SK-N-SH (cell line): ENCODE measurements at regions not wholly inside any gene's neighbourhood (a gene's known extent, or its start where the extent isn't known, plus 50 kb on each side); places are given as distances from the start of the nearest gene placed in this dataset.

Experiments
- CTCF ChIA-PET: fragments of 300-600, 350-600 bp; formaldehyde crosslinking; extraction: SDS; loops from one replicate; lab custom pipeline; 2021; lab: Yijun Ruan, JAX
- POLR2A ChIA-PET: fragments of 350-600 bp; sonication (Branson Sonifier 250); formaldehyde crosslinking; extraction: SDS; loops from one replicate; lab custom pipeline; 2020; ENCODE audit warnings: antibody characterized with exemption, inconsistent platforms; lab: Yijun Ruan, JAX
- DNase-seq: peaks from one replicate; pipeline ENCODE4 v3.0.0; 2012
- H2AFZ ChIP-seq: fragments of 200-600 bp; sonication (generic); 2 replicates; pipeline ENCODE4 v1.8.1; 2016; ENCODE audit warnings: antibody characterized with exemption, mild to moderate bottlenecking, low read depth
- H3F3A ChIP-seq: fragments of 200-600 bp; sonication (generic); replicated peaks from 2 replicates; pipeline ENCODE3; 2016; ENCODE audit warnings: antibody characterized with exemption, mild to moderate bottlenecking; ENCODE audit not compliant: insufficient read depth
- H3K27ac ChIP-seq, 2 experiments: fragments of 200-500 bp in 1 of 2; fragments of 200-600 bp in 1 of 2; sonication (Bioruptor generic) in 1 of 2; sonication (generic), shearing (Covaris generic) in 1 of 2; 2 replicates each; pipeline versions ENCODE4 v1.5.1 to v1.6.1; 2014 to 2016; ENCODE audit warnings: low read depth in 2 of 2, inconsistent platforms in 1 of 2, low read length in 1 of 2, mild to moderate bottlenecking in 1 of 2, mixed read lengths in 1 of 2
- H3K27me3 ChIP-seq: fragments of 200-600 bp; sonication (generic), shearing (Covaris generic); 2 replicates; pipeline ENCODE4 v1.6.1; 2016; ENCODE audit warnings: mixed run types; ENCODE audit not compliant: insufficient read depth
- H3K36me3 ChIP-seq, 2 experiments: fragments of 200-500 bp in 1 of 2; fragments of 200-600 bp in 1 of 2; sonication (Bioruptor generic) in 1 of 2; sonication (generic) in 1 of 2; replicated peaks in 1 of 2; 2 replicates each; pipeline versions ENCODE3 to v1.5.1; 2014 to 2016; ENCODE audit warnings: low read length in 1 of 2, mild to moderate bottlenecking in 1 of 2; ENCODE audit not compliant: insufficient read depth in 2 of 2, control insufficient read depth in 1 of 2
- H3K4me1 ChIP-seq, 2 experiments: fragments of 200-500 bp in 1 of 2; fragments of 200-600 bp in 1 of 2; sonication (Bioruptor generic) in 1 of 2; sonication (generic), shearing (Covaris generic) in 1 of 2; 2 replicates each; pipeline versions ENCODE4 v1.5.1 to v1.6.1; 2014 to 2016; ENCODE audit warnings: low read depth in 1 of 2, low read length in 1 of 2, mixed run types in 1 of 2; ENCODE audit not compliant: insufficient read depth in 2 of 2, control insufficient read depth in 1 of 2
- H3K4me2 ChIP-seq: fragments of 200-600 bp; sonication (generic), shearing (Covaris generic); 2 replicates; pipeline ENCODE4 v1.6.1; 2017; ENCODE audit warnings: mixed run types
- H3K4me3 ChIP-seq, 2 experiments: fragments of 200-500 bp in 1 of 2; fragments of 200-600 bp in 1 of 2; sonication (Bioruptor generic) in 1 of 2; sonication (generic), shearing (Covaris generic) in 1 of 2; 2 replicates each; pipeline versions ENCODE4 v1.5.1 to v1.8.1; 2014 to 2016; ENCODE audit warnings: low read depth in 2 of 2, inconsistent platforms in 1 of 2, low read length in 1 of 2, mild to moderate bottlenecking in 1 of 2, mixed read lengths in 1 of 2, moderate library complexity in 1 of 2
- H3K79me2 ChIP-seq: fragments of 200-600 bp; sonication (generic); 2 replicates; pipeline ENCODE4 v1.8.1; 2017; ENCODE audit warnings: mild to moderate bottlenecking; ENCODE audit not compliant: insufficient read depth
- H3K9ac ChIP-seq: fragments of 200-600 bp; sonication (generic); 2 replicates; pipeline ENCODE4 v1.6.1; 2017; ENCODE audit warnings: mixed run types
- H3K9me2 ChIP-seq: fragments of 200-600 bp; sonication (generic); 2 replicates; pipeline ENCODE4 v1.6.1; 2017; ENCODE audit warnings: mixed run types
- H3K9me3 ChIP-seq: fragments of 200-600 bp; sonication (generic); 2 replicates; pipeline ENCODE4 v1.6.1; 2017; ENCODE audit warnings: mixed run types, mild to moderate bottlenecking, moderate library complexity
- H4K20me1 ChIP-seq: fragments of 200-600 bp; sonication (generic); 2 replicates; pipeline ENCODE4 v1.6.1; 2017; ENCODE audit warnings: mild to moderate bottlenecking, mixed run types; ENCODE audit not compliant: insufficient read depth
- CTCF ChIP-seq: fragments of 200-600 bp; sonication (generic); IDR thresholded peaks from 2 replicates; pipeline ENCODE4 v1.6.1; 2017; ENCODE audit warnings: antibody characterized with exemption, mild to moderate bottlenecking, moderate library complexity
- ELF1 ChIP-seq: IDR thresholded peaks from 2 replicates; pipeline ENCODE4 v1.4.0; 2012
- EP300 ChIP-seq, 2 experiments: IDR thresholded peaks; 2 replicates each; pipeline versions ENCODE4 v1.4.0 to v1.6.1; 2012; ENCODE audit warnings: borderline replicate concordance in 1 of 2, low read depth in 1 of 2, low read length in 1 of 2
- EZH2phosphoT487 ChIP-seq: fragments of 200-600 bp; sonication (generic); IDR thresholded peaks from 2 replicates; pipeline ENCODE4 v1.6.1; 2017; ENCODE audit warnings: low read depth, mixed run types, mild to moderate bottlenecking, antibody characterized with exemption, moderate library complexity, borderline replicate concordance
- JUND ChIP-seq: IDR thresholded peaks from 2 replicates; pipeline ENCODE4 v1.4.0; 2012
- MXI1 ChIP-seq: IDR thresholded peaks from 2 replicates; pipeline ENCODE4 v1.6.1; 2012; ENCODE audit warnings: mild to moderate bottlenecking, low read depth, low read length, improper control_type of control experiment
- RAD21 ChIP-seq: IDR thresholded peaks from 2 replicates; pipeline ENCODE4 v1.6.1; 2012; ENCODE audit warnings: mild to moderate bottlenecking, low read length
- RCOR1 ChIP-seq: fragments of 150-350 bp; IDR thresholded peaks from 2 replicates; pipeline ENCODE4 v1.6.1; 2017; ENCODE audit warnings: antibody characterized with exemption, low read length
- RFX5 ChIP-seq: IDR thresholded peaks from 2 replicates; pipeline ENCODE4 v1.6.1; 2012; ENCODE audit warnings: mild to moderate bottlenecking, improper control_type of control experiment, low read length
- SMC3 ChIP-seq: IDR thresholded peaks from 2 replicates; pipeline ENCODE4 v1.6.1; 2012; ENCODE audit warnings: low read depth, low read length, improper control_type of control experiment
- TCF12 ChIP-seq: IDR thresholded peaks from 2 replicates; pipeline ENCODE4 v1.4.0; 2012
- USF1 ChIP-seq: IDR thresholded peaks from 2 replicates; pipeline ENCODE4 v1.4.0; 2012; ENCODE audit warnings: low read depth, borderline replicate concordance
- YY1 ChIP-seq: IDR thresholded peaks from 2 replicates; pipeline ENCODE4 v1.4.0; 2012; ENCODE audit warnings: low read depth, mild to moderate bottlenecking
- WGBS: methylation state at CpG from one replicate; pipeline ENCODE4 v1.1.6; 2017; ENCODE audit warnings: low lambda C conversion rate; 5-methylcytosine and 5-hydroxymethylcytosine counted together
- TF ChIP-seq, protein P1 (sequence below): IDR thresholded peaks from 2 replicates; pipeline ENCODE4 v1.4.0; 2012; ENCODE audit warnings: low read depth
- TF ChIP-seq, protein P2 (sequence below): IDR thresholded peaks from 2 replicates; pipeline ENCODE4 v1.6.1; 2012; ENCODE audit warnings: mild to moderate bottlenecking, low read depth, low read length, moderate library complexity

GRCh38 chr1:104878203-104878909 lies 1128.7 kb downstream of the AMY1C start:
- no peak overlapping the region for H3K4me2 ChIP-seq
- H3F3A ChIP-seq, result no peaks in the 10 kb centered on the region
- H3K36me3 ChIP-seq, result no peaks in the 10 kb centered on the region
- no peak overlapping the region for H3K4me3 ChIP-seq
- no peak overlapping the region for H2AFZ ChIP-seq
- H3K9ac ChIP-seq, result no peak overlapping the region
- ChIA-PET POLR2A (no interaction called here), CTCF (no interaction called here)
- H3K9me3 ChIP-seq, result no peaks in the 10 kb centered on the region
- no peaks in the 10 kb centered on the region for H3K4me1 ChIP-seq
- H3K27me3 ChIP-seq, result no peaks in the 10 kb centered on the region
- no peak overlapping the region for H3K27ac ChIP-seq
- H4K20me1 ChIP-seq, result no peaks in the 10 kb centered on the region
- no peak for DNase-seq
- no peaks in the 10 kb centered on the region for H3K9me2 ChIP-seq
- TF ChIP-seq JUND, result no peak
- TF ChIP-seq CTCF, result peak; percentile 17; the same call in 1 of the 2 replicates
- 66% methylated on average over 5 of the region's 5 CpGs for WGBS
- H3K79me2 ChIP-seq, result no peaks in the 10 kb centered on the region

GRCh38 chr1:104884939-104885338 lies 1135.2 kb downstream of the AMY1C start:
- no peaks in the 10 kb centered on the region for H3F3A ChIP-seq
- WGBS, result 28% methylated on average over 2 of the region's 2 CpGs
- H3K9me3 ChIP-seq, result no peaks in the 10 kb centered on the region
- ChIA-PET POLR2A (no interaction called here), CTCF (no interaction called here)
- DNase-seq, result no peak
- no peak for TF ChIP-seq RAD21
- TF ChIP-seq ELF1, result no peak
- TF ChIP-seq USF1, result no peak
- no peak for TF ChIP-seq EZH2phosphoT487
- TF ChIP-seq RFX5, result no peak
- no peak for TF ChIP-seq RCOR1
- no peak for TF ChIP-seq MXI1
- no peak for TF ChIP-seq YY1
- TF ChIP-seq SMC3, result no peak
- TF ChIP-seq JUND, result no peak
- TF ChIP-seq, protein P1, sequence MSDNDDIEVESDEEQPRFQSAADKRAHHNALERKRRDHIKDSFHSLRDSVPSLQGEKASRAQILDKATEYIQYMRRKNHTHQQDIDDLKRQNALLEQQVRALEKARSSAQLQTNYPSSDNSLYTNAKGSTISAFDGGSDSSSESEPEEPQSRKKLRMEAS, result no peak
- TF ChIP-seq TCF12, result no peak
- TF ChIP-seq, protein P2, sequence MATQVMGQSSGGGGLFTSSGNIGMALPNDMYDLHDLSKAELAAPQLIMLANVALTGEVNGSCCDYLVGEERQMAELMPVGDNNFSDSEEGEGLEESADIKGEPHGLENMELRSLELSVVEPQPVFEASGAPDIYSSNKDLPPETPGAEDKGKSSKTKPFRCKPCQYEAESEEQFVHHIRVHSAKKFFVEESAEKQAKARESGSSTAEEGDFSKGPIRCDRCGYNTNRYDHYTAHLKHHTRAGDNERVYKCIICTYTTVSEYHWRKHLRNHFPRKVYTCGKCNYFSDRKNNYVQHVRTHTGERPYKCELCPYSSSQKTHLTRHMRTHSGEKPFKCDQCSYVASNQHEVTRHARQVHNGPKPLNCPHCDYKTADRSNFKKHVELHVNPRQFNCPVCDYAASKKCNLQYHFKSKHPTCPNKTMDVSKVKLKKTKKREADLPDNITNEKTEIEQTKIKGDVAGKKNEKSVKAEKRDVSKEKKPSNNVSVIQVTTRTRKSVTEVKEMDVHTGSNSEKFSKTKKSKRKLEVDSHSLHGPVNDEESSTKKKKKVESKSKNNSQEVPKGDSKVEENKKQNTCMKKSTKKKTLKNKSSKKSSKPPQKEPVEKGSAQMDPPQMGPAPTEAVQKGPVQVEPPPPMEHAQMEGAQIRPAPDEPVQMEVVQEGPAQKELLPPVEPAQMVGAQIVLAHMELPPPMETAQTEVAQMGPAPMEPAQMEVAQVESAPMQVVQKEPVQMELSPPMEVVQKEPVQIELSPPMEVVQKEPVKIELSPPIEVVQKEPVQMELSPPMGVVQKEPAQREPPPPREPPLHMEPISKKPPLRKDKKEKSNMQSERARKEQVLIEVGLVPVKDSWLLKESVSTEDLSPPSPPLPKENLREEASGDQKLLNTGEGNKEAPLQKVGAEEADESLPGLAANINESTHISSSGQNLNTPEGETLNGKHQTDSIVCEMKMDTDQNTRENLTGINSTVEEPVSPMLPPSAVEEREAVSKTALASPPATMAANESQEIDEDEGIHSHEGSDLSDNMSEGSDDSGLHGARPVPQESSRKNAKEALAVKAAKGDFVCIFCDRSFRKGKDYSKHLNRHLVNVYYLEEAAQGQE, result no peak
- no peak for TF ChIP-seq EP300 (IDR thresholded peaks at IDR 0.05; ENCODE audit: borderline replicate concordance in 1 of 2, low read depth in 1 of 2, low read length in 1 of 2)
- no peaks in the 10 kb centered on the region for H3K79me2 ChIP-seq
- no peak overlapping the region for H3K9ac ChIP-seq
- H3K27me3 ChIP-seq, result no peaks in the 10 kb centered on the region
- no peak overlapping the region for H3K4me3 ChIP-seq
- no peaks in the 10 kb centered on the region for H4K20me1 ChIP-seq
- H3K4me1 ChIP-seq, result no peaks in the 10 kb centered on the region
- H2AFZ ChIP-seq, result no peak overlapping the region
- H3K4me2 ChIP-seq, result no peak overlapping the region
- no peaks in the 10 kb centered on the region for H3K36me3 ChIP-seq
- H3K27ac ChIP-seq, result no peak overlapping the region
- no peaks in the 10 kb centered on the region; the same call in 1 of the 2 replicates for H3K9me2 ChIP-seq
